SKM-1 (cell line): ENCODE measurements at regions not wholly inside any gene's neighbourhood (a gene's known extent, or its start where the extent isn't known, plus 50 kb on each side); places are given as distances from the start of the nearest gene placed in this dataset.
A peak's percentile ranks its signal among the peaks of the same experiment; 100 is the strongest.
"Not testable (repeated sequence)": the region's sequence is repeated elsewhere in the genome, so short reads cannot be mapped to it uniquely, and the experiment has no call there.

Experiments
- DNase-seq: peaks from one replicate; lab custom pipeline; 2025; ENCODE audit not compliant: unreplicated experiment; lab: John Stamatoyannopoulos, UW

DNA sequence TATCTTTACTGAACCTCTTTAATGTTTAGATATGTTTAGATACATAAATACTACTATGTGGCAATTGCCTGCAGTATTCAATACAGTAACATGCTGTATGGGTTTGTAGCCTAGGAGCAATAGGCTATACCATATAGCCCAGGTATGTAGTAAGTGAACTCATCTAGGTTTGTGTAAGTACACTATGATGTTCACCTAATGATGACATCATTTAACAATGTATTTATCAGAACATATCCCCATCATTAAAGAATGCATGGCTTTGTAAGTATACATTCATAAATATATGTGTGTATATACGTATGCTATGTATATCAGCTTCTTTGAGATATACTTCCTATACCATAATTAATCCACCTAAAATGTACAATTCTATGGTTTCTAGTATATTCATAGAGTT is 631.2 kb upstream of the MAN1A1 start:
- DNase-seq, result no peak

DNA sequence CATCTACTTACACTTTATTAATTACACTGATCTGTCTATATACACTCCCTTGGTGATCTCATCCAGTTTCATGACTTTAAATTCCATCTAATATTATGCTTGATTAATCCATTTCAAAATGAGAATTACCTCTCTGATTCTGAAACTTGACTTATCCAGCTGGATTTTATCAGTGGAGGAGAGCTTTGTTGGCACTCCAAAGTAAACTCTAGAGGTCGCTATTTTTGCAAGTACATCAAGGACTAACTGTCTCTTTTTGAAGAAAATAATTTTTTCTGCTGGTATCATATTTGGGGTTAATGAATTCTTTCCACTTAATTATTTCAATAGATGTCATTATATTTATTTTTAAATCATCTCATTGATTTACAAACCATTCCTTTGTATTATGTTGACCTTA is 630.3 kb upstream of the MAN1A1 start:
- no peak for DNase-seq

DNA sequence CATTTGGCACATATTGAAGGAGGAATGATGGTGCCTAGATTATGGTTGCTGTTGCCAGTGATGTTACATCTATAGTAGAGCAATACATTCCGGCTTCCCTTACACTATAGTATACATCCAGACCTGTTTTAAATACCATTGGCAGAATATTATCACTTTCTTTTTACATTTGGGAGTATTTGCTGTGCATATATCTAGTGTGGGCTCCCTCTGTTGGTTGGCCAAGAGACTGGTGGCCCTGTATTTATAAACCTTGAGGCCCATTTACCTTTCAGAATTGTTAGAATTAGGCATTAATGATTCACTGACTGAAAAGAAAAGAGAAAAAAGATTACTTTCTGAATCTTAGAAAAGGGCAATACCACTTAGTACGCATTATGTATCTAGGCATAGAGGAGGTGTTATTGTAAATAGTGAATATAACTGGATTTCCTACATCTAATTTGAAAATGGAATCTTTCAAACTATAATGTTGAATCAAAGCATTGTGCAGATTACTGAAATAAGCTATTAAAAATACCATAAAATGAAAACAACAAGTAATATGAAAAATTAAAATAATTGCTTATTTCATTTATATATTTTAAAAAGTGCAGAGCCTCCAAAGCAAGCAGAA is 628.8 kb upstream of the MAN1A1 start:
- DNase-seq, result no peak

DNA sequence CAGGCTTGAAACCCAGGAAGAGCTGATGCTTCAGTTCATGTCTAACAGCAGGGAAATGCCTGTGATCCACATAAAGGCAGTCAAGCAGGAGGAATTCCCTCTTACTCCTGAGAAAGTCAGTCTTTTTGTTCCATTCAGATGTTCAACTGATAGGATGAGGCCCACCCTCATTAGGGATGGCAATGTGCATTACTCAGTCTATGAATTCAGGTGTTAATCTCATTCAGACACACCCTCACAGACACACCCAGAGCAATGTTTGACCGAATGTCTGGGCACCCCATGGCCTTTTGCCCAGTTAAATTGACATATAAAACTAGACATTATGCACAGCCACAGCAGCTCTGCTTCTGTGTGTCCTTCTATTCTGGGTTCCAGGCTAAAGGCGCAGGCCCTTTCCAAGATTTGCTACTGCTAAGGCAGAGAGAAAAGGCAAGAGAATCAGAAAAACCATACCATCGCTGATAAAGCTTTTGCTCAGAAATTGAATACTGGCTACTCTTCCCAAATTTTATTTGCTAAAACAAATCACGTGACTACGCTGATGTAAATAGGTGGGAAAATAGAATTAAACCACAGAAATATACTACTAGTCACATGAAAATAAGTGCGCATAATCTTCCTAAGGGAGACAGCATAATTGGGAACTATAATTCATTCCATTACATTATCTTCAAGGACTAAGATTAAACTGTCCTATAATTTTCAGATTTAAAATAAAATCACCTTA is 625.0 kb upstream of the MAN1A1 start:
- no peak for DNase-seq

DNA sequence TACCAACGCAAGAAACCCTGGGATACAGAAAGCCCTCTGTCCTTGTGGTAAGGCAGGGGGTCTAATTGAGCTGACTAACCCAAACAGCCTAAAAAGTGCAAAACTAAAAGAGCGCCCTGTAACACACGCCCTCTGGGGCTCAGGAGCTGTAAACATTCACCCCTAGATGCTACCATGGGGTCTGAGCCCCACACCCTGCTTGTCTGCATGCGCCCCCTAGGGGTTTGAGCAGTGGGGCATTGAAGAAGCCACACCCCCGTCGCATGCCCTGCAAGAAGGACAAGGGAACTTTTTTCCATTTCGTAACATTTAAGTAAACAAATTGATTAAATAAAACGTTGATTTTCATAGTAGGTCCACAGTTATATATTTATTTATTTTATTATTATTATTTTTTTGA is 616.9 kb upstream of the MAN1A1 start:
- no peak for DNase-seq

DNA sequence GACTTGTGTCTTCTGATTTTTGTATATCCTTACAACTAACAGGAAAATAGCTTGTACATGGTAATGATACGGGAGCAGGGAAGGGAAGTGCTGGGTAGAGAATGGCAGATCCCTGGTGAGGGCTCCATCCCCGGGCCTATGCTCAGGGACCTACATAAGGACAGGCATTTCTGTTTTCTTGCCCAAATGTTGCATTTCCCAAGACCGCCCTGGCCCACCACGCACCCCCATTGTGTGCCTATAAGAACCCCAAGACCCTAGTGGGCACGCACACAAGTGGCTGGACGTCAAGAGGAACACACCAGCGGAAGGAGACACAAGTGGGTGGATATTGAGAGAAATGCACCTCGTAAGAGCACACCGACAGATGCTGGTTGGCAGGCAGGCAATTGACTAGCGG is 616.3 kb upstream of the MAN1A1 start:
- no peak for DNase-seq

DNA sequence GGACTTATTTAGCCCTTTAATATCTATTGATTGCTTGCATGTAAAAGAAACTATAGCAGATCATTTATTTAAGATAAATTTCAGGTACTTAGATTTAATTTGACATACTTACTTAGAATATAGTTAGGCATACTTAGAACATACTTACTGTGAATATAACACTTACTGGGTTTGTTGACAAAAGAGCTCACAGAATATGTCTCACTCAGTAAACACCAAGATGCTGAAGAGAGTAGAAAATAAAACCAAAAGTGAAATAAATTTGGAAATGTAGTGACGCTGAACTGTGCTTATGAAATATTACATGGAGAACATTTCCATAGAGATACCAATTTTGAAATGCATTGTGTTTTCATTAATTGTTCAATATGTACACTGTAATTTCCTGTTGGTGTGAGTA is 615.4 kb upstream of the MAN1A1 start:
- DNase-seq, result no peak

DNA sequence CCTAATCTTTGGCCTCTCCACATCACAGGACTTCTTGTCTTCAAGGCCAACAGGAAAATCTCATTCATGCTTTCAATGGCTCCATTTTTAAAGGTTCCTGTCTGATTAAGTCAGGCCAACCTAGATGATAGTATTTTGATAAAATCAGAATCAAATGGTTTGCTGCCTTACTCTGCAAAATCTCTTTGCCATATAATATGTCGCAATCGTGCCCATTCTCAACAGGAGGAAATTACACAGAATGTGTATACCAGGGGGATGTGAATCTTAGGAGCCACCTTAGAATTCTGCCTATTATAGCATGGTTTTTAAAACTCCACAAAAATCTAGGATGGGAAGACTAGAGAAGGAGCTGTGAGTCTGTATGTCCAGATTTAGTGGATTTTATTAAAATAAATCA is 612.9 kb upstream of the MAN1A1 start:
- no peak for DNase-seq

DNA sequence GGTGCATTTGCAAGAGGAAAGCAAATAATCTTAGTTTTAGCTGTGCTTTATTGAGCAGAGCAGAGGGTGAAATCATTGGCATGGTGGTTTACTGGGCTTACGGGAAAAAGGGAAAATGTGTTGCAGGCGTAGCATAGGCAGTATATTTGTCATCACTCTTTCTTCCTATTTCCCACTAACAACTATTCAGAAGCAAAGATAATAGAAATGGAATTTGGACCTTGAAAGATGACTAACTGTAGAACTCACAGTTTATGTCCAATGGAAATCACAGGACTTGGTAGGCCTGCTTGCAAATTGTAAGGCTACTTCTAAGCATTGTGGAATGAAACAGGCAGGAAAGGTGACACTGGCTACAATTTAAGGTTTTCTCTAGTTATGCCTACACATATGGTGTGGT is 611.9 kb upstream of the MAN1A1 start:
- DNase-seq, result no peak

DNA sequence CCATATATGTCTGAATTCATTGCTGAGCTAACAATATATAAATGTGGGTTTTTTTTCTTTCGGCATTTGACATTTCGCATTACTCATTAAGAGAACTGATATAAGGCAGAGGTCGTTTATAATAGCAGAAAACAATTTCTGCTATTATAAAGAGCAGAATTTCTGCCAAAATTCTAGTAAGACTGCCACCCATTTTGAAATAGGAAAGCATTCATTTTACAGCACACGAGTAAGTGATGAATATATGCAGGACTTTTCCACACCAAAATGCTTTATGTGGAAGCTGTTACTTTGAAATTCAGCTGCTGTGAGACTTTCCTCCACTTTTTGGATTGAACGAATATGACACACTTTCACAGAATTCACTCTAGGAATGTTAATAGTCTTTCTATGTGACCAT is 610.9 kb upstream of the MAN1A1 start:
- DNase-seq, result no peak

DNA sequence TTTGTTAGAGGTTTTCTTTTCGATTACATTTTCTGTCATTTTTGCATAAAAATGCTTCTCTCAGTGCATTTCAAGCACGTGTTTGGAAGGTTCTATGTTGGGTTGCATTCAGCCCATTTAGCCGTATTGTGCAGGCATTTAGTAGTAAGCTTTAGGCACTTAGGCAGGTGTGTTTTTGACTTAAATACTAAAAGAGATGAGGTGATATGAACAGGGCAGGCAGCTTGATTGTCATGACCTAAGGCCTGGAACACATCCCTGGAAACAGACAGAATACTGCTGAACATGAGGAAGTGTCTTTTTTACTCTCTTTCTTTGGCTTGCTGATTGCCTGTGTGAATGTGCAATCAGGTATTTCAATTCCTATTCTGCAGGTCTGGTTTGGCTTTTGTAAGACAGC is 610.5 kb upstream of the MAN1A1 start:
- no peak for DNase-seq

DNA sequence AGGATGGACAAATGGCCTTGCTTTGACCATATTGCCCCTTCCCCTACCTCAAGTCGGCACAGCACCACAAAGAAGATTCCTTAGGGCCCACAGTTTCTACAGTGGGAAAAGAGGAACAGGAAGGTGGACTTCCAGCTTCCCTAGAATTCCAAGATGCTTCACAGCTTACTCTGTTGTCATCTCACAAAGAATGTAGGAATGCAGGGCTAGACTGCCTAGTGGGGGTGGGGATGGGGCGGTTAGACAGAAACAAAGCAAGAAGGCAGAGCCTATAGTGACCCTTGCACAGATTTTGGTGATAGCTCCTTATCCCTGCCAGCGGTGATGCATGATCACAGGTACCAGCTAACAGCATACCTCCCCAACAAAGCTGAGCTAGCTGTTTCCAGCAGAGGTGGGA is 607.6 kb upstream of the MAN1A1 start:
- no peak for DNase-seq

DNA sequence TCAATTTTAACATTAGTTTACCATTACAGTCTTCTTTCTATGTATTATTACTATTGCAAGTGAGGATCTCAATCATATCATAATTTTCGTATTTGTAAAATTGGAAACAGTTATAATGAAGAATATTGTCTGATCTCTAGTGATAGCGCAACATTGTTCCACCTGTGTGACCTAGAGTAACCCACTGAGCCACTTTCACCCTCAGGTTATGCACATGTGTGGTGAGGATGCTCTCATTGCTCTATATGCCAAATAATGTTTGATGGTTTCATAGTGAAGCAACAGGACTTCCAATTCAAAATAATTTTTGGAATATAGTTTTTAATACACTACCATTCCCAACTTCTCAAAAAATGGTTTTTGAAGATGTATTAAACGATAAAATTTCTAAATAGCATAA is 603.1 kb upstream of the MAN1A1 start:
- no peak for DNase-seq

DNA sequence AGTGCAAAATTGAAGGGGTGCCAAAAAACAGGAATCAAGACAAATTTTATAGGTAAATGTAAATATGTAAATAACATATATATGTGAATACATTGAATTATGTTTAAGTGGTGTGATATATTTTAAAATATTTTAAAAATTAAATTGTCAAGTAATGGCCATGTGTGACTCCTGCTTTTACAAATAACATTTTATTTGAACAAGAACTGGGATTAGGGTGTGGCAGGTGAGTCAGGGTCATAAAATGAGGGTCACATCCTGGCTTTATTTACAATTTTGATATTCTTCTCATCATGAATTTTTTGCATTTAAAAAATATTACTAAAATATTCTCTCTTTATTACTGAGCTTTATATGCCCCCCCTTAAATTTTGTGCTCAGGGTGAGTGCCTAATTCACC is 601.1 kb upstream of the MAN1A1 start:
- DNase-seq, result no peak

DNA sequence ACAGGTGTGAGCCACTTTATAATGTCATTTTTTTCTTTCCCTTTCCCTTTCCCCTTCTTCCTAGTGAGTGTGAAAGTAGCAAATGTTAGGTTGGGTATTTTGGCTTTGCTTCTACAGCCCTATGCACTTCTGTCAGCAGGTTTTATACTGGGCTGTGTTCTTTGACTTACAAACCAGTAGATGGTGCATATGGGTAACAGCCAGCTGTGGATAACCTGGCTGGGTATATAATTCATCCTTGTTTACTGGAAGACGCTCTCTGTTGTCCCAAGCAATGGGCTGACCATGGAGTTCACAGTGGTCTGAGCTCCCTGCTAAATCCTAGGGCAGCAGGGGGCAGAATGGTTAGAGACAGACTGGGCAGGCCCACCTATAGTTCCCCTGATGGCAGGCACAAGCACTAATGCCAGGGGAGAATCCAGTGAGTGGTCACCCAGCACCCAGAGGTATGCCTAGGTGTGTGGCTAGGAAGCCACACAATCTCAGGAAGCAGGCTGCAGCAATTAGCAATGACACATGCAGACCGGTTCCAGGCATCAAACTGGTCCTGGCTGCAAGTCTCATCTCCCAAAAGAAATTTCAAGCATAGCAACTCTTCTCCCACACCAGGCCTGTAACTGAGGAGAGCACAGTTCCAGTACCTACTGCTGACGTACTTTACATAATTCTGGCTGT is 592.7 kb upstream of the MAN1A1 start:
- DNase-seq, result no peak

DNA sequence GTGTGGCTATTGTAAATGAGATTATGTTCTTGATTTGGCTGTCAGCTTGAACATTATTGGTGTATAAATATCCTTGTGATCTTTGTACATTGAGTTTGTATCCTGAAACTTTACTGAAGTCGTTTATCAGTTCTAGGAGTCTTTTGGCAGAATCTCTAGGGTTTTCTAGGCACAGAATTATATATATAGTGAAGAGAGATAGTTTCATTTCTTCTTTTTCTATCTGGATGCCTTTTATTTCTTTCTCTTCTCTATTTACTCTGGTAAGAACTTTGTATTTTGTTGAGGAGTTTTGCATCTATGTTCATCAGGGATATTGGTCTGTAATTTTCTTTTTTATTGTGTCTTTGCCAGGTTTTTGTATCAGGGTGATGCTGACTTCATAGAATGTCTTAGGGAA is 589.2 kb upstream of the MAN1A1 start:
- no peak for DNase-seq

DNA sequence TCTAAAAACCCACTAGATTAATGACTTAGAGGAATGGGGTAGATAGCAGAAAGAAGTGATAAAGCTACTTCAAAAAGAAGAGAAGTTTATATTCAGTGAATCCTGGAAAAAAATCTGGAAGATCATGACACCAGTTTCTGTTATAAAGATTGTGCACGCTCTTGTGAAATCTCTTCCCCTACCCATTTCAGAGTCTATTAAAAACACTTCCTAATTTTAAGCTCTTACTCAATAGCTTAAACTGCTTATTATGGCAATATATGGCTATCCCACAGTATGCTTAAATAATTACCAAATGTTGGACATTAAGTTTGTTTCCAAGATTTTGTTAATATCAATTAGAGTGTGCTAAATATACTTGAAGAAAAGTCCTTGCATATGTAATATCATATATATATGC is 585.3 kb upstream of the MAN1A1 start:
- peak; percentile 50 for DNase-seq

DNA sequence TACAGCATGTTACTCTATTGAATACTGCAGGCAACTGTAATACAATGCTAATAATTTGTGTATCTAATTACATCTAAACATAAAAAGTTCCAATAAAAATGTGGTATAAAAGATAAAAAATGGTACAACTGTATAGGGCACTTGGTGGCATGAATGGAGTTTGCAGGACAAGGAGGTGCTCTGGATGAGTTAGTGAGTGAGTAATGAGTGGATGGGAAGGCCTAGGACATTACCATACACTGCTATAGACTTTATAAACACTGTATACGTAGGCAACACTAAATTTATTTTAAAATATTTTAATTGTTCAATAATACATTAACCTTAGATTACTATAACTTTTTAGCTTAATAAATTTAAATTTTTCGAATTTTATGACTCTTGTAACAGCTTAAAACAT is 579.6 kb upstream of the MAN1A1 start:
- DNase-seq, result no peak

DNA sequence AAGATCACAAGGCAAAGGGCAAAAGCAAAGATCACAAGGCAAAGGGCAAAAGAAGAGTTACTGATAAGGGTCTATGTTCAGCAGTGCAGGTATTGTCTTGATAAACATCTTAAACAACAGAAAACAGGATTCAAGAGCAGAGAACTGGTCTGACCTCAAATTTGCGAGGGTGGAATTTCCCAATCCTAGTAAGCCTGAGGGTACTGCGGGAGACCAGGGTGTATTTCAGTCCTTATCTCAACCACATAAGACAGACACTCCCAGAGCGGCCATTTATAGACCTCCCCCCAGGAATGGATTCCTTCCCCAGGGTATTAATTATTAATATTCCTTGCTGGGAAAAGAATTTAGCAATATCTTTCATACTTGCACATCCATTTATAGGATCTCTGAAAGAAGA is 575.3 kb upstream of the MAN1A1 start:
- not testable (repeated sequence) for DNase-seq

DNA sequence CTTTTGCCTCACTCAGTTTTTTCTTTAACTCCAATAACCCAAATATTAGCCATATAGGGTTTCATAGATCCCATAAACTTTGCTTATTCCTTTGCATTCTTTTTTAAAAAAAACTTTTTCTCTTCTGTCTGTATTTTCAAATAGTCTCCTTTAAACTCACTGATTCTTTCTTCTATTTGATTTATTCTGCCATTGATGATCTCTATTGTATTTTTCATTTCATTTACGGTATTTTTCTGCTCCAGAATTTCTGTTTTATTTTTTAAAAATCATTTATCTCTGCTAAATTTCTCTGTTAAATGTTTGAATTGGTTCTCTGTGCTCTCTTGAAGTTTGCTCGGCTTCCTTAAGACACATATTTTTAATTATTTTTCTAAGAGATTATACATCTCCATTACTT is 573.3 kb upstream of the MAN1A1 start:
- no peak for DNase-seq

DNA sequence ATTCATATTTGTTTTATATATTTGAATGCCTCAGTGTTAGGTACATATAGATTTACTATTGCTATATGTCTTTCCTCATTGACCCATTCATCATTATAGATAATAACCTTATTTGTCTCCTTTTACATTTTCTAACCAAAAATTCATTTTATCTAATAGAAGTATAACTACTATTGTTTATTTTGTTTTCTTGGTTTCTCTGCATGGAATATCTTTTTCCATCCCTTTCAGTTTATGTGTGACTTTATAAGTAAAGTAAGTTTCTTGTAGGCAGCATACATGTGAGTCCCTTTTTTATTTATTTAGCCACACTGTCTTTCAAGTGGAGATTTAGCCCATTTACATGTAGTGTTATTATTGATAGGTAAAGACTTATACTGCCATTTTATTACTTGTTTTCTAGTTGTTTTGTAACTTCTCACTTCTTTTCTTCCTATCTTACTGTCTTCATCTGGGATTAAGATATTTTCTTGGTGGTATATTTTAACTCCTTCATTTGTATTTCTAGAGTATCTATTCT is 572.0 kb upstream of the MAN1A1 start:
- DNase-seq, result no peak

DNA sequence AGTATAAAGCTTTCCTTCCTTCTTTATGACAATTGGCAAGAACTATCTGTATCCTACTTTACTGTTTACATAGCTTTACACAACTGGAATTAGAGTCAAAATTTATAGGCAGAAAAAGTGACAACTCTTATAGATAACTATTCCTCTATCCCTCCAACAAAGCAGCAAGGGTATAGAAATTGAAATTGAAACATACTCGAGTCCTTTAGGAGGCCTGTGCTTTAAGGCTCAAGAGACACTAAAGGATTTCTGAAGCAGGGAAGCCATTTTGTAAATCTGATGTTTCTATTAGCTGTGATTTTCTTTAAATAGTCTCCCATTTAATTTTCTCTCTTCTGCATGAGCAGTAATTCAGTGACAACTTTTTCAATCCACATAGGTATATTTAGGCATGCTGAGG is 567.6 kb upstream of the MAN1A1 start:
- no peak for DNase-seq
